NCI-H1694 (cell line): ENCODE measurements at regions not wholly inside any gene's neighbourhood (a gene's known extent, or its start where the extent isn't known, plus 50 kb on each side); places are given as distances from the start of the nearest gene placed in this dataset.

ENCODE experiments used
- DNase-seq: peaks from one replicate; lab custom pipeline; 2025; lab: John Stamatoyannopoulos, UW

DNA sequence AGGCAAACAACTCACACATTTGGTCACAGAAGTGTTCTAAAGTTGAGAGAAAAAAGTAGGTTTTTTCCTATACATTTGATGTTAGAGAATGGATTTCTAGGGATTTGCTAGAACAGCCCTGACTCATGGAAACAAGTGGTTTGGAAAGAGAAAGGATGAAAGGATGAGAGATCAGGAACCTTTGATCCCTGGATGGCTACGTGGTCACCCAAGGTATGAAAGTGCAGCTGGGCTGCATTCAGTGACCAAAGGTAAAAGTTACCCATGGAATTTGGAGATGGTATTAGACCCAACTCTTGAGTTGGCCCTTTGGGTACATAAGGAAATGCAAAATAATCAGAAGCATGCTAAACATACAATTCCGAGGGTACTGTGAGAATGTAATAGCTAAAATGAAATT, 61.3 kb upstream of the SPIN1 start:
- no peak for DNase-seq

DNA sequence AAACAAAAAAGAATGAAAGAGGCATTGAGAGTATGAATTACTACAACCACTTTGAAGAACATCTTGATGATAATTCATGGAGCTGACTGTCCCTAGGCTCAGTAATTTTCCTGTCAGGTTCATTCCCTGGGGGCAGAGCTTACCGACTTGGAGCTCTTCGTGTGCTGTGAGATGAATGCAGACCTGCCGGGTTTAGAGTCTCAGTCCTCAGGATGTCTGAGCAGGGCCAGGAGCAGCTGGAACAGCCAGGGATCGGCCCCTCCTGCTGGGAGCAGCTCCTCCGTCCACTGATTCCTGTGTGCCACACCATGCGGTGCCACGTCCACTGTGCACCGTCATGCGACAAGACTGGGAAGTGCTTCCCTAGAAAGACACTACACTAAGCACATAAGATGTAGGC, 62.2 kb upstream of the SPIN1 start:
- no peak for DNase-seq

DNA sequence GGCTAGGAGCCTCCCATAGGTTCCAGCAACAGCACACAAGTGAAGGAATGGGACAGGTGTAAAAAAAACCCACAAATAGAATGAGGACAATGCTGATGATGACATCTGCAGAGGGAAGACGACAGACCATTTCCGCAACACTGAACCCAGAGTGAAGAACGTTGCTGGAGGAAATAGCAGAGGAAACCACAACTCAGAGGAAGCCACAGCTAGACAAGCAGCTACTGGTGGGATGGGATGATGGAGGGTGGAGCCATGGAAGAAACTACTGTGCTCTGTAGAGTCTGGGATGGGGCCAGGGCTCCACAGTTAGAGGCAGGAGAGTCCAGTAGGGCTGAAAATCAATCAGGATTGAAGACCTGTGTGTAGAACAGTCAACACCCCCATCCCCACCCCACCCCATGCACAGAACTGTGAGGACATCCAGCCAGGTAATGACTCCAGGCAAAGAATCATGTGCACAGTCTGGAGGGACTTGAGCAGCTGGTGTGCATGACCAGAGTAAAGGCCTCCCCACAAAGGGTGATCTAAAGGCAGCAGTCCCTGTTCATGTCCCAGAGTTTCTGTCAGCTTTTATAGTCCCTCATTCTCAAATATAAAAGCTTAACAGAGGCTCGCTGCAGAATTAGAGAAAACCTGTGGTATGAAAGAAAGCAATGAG, 65.2 kb upstream of the SPIN1 start:
- no peak for DNase-seq

DNA sequence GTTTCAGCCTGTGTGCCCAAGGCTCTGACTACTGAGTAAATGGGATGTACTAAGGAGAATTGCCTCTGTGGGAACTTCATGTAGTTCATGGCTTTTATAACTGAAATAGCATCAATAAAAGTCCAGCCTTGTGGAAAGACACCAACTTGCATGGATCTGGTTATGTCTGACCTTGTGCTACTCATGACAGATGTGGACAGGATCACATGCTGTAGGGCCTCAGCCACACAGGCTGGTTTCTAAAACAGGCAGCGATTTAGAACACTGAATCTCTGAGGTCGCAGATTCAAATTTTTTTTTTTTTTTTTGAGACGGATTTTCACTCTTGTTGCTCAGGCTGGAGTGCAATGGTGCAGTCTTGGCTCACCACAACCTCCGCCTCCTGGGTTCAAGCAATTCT, 66.5 kb upstream of the SPIN1 start:
- no peak for DNase-seq

DNA sequence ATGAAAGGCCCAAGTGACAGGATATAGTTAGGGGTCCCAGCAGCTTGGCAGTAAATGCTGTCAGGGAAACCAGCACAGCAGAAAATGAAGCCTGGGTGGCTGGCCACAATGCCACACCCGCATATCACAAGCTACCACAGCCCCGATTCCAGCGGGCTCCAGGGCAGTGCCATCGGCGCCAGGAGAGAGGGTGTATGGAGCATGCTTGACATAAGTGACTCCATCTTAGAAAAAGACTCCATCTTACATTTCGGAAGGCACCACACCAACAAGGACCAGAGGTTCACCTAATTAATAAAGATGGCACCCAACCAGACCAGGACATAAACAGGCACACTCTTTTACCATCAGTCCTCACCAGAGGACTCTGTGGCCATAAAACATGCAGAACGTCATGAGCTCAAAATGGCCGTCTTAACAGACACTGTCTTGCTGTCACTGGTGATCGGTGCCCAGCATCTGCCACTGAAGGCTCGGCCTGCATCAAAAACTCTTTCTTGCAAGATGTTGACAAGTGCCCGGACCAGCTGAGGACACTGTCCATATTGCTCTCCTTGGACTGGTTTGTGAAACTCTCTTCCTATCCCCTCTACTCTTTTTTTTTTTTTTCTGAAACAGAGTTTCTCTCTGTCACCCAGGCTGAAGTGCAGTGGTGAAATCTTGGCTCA, 67.4 kb upstream of the SPIN1 start:
- DNase-seq: no peak

DNA sequence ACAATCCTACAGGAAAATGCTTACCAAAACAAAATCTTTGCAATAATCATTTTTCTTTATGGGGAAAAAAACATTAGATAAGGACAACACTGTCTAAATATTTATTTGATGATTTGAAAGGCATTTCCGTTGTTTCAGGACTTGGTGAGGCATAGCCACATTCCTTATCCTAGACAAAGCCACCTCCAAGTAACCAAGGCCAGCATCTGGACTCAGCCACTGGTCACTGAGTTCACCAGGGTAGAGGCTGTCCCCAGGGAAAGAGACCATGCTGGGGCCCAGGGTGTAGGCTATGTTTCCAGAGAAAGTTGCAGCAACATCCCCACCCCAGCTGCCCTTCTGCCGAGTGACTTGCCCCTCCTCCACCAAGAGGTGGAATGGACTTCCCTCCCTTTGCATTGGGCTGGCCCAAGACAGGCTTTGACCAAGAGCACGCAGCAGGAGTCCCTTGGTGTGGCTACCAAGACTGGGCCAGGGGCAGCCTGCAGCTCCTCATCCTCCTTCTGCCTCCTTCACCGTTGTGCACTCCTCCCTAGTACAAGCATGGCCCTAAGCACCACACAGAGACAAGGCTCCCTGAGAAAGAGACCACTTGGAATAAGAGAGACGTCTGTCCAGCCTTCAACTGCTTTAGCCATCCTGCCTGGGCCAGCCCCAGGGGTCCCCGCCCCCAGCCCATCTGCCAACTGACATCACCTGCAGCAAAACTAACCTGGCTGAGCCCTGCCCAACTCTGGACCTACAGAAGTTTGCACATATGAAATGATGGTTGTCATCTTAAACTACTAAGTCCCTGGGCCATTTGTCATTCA, 68.1 kb upstream of the SPIN1 start:
- no peak for DNase-seq

DNA sequence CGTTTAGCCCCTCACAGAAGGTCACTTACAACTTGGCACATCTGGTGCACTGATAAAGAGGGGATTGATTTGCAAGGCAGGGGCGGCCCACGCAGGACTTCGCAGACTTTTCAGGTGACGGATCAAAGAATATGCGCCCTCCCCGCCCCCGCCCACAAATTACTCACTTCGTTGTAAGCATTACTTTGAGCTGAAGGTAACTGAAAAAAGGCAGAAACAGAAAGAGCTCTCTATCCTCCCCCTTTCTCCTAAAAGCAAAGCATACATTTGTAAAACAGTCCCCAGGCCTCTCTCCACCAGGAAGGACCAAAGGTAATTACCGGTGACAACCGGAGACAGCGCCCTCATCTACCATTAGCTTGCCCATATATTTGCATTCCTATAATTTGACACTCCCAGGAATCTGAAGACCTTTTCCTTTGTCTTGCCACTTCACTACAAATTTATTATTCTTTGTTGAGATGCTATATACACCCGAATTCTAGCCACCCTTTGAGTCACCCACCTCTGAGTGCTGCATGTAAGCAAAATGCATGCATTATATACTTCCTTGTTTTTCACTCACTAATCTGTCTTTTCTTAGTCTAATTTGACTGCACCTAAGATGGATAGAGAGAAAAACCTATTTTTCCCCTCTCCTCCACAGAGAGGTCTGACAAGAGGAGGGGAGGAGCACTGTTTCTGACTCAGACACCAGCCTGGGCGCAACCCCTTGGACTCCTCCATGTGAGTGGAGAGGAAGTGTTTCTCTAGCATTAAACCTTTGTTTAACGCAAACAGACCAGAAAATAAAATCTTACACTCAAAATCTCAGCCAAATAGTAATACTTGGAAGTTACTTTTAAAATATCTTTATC, 74.7 kb upstream of the SPIN1 start:
- no peak for DNase-seq

DNA sequence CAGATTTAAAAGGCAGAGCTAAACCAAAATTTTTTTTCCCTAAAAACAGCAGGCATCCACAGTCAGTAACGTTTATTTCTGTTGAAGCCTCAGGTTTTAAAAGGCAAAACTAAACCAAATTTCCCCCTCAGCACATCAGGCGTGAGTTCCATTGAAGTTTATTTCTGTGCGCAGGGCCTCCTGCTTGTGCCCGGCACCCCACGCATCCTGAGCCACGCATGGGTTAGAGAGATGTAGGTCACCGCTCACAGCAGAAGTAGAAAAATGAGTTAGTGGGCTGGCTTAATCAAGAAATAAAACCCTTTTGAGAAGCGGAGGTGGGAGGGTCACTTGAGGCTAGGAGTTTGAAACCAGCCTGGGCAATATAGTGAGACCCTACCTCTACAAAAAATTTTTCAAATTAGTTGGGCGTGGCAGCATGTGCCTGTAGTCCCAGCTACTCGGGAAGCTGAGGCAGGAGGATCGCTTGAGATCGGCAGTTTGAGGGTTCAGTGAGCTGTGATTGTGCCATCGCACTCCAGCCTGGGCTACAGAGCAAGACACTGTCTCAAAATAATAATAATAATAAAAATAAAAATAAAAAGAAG, 75.6 kb upstream of the SPIN1 start:
- DNase-seq: no peak

DNA sequence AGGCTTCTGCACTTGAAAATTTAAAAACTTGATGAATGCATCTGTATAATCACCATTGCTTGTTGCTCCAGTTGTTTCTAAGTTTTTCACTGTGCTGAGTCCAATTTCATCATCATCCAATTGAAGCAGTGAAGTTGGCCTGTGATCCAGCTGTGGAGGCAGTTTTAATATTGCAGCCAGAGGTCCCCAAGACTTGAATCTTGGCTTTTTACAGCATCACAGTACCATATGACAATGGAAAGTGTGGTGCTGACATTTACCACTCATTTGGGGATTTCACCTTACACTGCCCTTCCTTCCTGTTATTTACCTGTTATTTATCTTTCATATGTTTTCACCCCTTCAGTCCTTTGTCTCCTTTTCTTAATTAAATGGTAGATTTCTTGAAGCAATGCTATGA, 76.2 kb upstream of the SPIN1 start:
- DNase-seq: no peak

DNA sequence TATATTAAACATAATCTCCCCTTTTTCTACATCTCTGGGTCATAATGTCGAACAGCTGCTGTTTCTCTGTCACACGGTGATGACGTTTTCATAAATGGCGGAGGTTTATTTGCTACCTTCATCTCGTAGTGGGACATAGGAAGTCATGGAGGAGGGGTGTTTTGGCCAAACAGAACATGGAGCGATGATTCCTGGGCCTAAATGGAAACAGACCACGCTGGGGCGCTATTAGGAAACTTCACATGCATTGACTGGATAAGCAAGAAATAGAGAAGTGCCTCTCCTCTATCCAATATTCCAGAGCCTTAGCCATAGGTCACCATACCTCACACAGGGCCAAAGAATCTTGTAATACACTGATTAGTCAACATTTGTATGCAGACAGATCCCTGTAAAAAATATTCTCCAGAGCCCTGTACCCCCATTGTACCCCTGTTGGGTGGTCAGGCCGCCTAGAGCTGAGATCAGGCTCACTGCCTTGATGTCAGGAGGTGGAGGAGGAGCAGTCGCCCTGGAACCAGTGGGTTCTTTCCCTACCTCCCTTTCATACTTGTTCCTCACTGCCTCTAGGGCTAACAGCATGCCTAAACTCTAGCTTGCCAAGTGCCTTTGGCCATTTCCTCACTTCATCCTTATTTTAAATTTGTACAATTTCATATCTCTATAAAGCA, 77.8 kb upstream of the SPIN1 start:
- DNase-seq: peak; percentile 1

DNA sequence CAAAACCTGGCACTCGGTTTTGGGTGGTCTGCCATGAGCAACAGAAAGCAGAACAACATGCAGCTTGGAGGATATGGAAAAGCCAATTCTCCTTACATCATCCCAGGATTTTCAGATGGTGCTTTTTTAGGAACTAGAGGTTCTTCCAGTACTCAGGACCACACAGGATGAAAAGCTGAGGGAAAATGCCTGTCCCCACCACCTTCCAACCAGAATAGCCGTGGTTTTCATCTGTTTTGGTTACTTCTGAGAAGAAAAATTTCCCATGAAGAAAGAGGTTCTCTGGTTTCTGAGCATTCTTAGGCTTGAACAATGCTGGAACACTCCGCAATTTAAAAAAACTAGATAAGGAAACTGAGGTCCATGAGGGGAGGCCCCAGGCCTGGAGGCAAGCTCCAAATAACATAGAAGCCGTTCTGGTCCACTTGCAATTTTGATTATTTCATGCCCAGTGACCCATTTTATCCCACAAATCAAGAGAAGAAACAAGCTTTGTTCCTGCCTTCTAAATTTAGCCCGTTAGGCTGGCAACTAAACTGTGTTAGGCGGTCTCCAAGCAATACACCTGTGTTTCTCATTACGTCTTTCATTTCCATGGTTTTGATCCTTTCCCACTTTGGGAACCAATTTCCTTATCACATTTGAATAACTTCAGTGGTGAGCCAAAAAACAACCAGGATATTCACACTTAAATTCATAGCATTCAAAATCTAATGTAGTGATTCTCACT, 79.2 kb upstream of the SPIN1 start:
- no peak for DNase-seq

DNA sequence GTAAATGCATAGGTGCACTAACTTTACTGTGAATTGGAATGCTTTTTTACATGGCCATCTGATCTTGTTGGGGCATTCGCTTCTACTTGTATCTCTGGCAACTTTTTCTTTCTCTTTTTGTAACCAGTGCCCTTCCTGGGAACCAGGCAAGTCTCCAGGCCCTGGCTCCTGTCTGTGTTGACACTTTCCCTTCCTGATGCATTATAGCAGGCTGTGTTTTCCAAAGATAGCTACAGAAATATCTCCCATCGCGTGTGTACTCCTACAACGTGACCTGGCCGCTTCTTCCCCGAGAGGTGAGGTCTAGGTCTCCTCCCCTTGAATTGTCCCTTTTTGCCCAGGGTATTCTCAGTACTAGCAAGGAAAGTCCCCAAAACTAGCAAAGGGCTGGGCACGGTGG, 81.1 kb upstream of the SPIN1 start:
- DNase-seq: no peak

DNA sequence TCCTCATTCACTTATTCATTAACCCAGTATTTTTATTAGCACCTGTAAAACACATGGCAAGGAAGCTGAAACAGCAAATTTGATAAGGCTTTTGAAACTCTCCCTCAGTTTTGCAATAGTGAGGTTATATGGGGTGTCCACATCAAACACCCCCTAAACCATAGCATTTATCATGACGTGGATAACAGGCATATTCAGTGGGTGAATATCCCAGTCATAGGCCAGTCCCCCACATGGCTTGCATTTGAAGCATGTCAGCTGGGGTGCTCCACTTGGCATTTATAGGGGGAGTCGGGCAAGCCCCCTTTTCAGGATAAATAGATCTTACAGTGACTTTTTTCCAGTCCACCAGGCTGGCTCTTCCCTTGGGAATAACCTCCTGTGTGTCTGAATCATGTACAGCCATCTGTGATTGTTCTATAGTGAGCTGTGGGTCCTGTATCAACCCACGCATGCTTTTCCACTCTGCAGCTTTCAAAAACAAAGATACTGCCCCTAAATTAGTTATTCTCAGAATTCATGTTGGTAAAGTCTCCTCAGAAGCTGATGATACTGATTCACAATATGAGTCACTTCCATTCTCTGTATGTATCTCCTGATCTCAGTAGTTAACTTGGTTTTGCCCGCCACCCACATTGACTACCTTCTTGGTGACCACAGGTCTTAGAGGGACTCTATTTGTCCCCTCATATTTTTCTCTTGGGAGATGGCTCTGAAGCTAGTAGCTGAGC, 84.4 kb upstream of the SPIN1 start:
- DNase-seq: no peak

DNA sequence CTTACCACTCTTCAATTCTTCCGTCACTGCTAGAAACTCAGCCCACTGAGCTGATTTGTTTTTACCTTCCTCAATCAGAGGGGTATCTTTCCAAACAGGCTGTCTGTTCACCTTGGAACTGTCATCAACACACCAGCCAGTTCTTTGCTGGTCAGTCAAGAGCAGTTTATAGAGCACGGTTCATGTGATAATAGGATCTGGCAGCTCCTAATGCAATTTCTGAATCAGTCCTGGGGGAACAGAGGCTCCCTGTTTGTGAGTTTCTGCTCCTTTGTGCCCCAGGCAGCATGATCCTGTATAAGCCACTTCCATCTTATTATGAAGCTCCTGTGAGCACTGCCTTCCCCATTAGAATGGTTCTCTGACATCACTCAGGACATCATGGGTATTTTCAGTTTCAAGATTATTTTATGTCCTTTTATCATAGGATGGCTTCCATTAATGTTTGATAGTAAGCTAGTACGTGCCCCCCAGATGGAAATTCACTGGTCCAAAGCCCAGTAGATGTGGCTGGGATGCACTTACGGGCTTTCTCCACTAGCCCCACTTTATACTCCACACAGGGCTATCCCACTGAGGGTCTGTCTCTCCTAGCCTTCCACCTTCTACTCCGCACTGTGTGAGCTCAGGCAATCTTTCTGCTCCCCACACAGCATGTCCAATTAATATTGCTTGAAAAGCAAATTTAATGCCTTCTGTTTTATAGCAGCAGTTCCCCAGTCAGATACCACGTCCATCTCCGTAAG, 85.5 kb upstream of the SPIN1 start:
- DNase-seq: no peak

DNA sequence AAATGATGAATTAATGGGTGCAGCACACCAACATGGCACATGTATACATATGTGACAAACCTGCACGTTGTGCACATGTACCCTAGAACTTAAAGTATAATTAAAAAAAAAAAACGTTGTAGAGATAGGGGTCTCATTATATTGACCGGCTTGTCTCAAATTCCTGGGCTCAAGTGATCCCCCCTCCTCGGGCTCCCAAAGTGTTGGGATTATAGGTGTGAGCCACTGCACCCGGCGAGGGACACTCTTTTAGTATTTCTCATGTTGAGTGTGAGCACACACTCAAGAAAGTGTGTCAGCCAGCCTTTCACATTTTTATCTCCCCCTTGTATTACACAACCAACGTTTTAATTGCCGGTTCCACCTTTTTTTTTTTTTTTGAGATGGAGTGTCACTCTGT, 87.7 kb upstream of the SPIN1 start:
- DNase-seq: no peak

DNA sequence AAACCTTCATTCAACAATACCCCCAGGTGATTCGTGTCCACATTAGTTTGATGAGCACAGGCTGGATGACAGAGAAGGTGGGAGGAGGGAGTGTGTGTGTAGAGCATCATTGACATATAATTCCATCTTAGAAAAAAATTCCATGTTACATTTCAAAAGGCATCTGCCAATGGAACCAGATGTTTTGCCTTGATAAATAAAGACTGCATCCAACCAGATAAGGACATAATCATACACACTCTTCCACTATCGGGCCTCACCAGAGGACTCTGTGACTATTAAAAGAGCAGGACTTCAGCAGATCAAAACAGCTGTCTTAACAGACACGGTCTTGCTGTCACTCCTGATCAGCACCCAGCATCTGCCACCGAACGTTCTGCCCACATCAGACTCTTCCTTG, 96.4 kb upstream of the SPIN1 start:
- no peak for DNase-seq

DNA sequence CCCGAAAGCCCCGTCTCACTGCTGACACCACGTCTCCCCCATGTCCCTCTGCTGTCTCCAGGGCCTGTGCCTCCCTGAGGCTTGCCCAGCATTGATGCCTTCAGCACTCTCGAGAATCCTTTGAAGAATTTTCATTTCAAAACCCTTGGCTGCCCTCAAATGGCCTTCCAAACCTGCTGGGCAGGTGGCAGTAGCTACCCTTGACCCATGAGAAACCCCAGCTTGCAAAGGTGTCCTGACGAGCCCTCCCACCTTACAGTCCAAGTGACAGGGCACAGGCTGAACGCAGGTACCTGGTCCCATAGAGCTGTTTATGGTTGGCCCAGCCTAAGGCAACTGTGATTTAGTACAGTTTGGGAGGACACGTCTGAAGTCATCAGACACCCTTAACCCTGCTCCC, 97.2 kb upstream of the SPIN1 start:
- DNase-seq: no peak

DNA sequence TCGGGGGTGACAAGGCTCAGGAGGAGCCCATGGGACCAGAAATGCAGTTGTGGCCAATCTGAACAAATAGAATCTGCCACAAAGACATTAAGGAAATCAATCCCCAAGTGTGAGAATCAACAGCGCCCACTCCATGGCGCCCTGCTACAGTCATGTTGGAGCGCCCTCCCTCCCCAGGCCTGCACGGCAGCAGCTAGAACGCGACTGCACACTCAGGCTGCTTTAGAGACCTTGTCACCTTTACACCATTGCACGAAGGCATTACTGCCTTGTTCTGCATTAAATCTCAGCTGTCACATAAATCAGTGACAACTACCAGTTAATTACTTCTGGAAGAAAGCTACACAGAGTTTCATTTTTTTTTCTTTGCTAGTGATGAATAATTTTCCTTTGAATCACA, 98.7 kb upstream of the SPIN1 start:
- no peak for DNase-seq

DNA sequence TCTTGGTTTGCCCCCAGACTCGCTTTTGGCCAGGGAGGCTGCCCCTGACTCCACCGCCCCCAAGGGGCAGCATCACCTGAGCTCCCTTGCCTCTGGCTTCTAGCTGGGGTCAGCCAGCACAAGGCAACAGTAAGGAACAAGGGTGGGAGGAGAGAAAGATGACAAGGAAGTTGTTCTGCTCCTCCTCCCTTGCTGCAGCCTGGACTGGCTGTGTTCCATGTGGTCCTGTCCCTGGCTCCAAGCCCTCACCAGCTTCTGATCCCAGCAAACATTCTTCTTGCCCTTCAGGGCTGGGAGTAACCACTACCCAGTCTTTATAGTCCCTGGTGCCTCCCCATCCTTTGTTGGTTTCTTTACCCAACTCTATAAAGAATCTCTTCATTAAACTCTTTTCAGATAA, 100.3 kb upstream of the SPIN1 start:
- no peak for DNase-seq
